ENCODE measurements at regions not wholly inside any gene's neighbourhood (a gene's known extent, or its start where the extent isn't known, plus 50 kb on each side); places are given as distances from the start of the nearest gene placed in this dataset.

- TF ChIP-seq EZH2 (IDR thresholded peaks at IDR 0.05; ENCODE audit: low read depth) (no peak), CTCF (conservative IDR thresholded peaks at IDR 0.05) (no peak)
These were observed 423.4 kb downstream of the CD83 start for GRCh38 chr6:14540810-14541540.
